Thyroid gland (tissue), 4 donors: ENCODE measurements at regions not wholly inside any gene's neighbourhood (a gene's known extent, or its start where the extent isn't known, plus 50 kb on each side); places are given as distances from the start of the nearest gene placed in this dataset.
A peak's percentile ranks its signal among the peaks of the same experiment; 100 is the strongest.

Experiments used
- DNase-seq, 2 donors: peaks; one replicate each; pipeline ENCODE4 v3.0.0-alpha.2; 2019
- H3K27ac ChIP-seq, 3 donors: fragments of 200-600 bp; sonication (generic); 1 replicate in 2 of 3; 2 replicates in 1 of 3; pipeline ENCODE4 v1.5.1; 2016 to 2019; ENCODE audit warnings: mild to moderate bottlenecking in 1 of 3, moderate library complexity in 1 of 3
- H3K27me3 ChIP-seq: fragments of 200-600 bp; sonication (generic); one replicate; pipeline ENCODE4 v1.5.1; 2019
- H3K36me3 ChIP-seq, 2 donors: fragments of 200-600 bp; sonication (generic); one replicate each; pipeline ENCODE4 v1.5.1; 2016 to 2019
- H3K4me1 ChIP-seq, 2 donors: fragments of 200-600 bp; sonication (generic); one replicate each; pipeline ENCODE4 v1.5.1; 2017 to 2019
- H3K4me3 ChIP-seq, 3 donors: fragments of 200-600 bp; sonication (generic); replicated peaks in 1 of 3; 1 replicate in 2 of 3; 2 replicates in 1 of 3; pipeline ENCODE4 v1.5.1; 2016; ENCODE audit warnings: mild to moderate bottlenecking in 1 of 3
- H3K9me3 ChIP-seq: fragments of 200-600 bp; sonication (generic); one replicate; pipeline ENCODE4 v1.5.1; 2017
- POLR2A ChIP-seq, 2 donors: fragments of 450-650 bp; IDR thresholded peaks; one replicate each; pipeline ENCODE4 v1.6.1; 2017; ENCODE audit warnings: antibody characterized with exemption in 2 of 2, mild to moderate bottlenecking in 2 of 2, moderate library complexity in 1 of 2
- WGBS, 2 donors: methylation state at CpG; one replicate each; pipeline ENCODE4 v1.1.5; 2017; 5-methylcytosine and 5-hydroxymethylcytosine counted together
- intact Hi-C: fragments of 100-400 bp; cut with DNase I; formaldehyde crosslinking; loops from one replicate; pipeline ENCODE4 v1.15.1; 2023
- TF ChIP-seq, protein P1 (sequence below), 6 experiments: fragments of 200-600 bp in 3 of 6; fragments of 450-650 bp in 3 of 6; sonication (generic) in 3 of 6; IDR thresholded peaks; one replicate each; pipeline ENCODE4 v1.5.1; 2016 to 2019; ENCODE audit warnings: antibody characterized with exemption in 6 of 6, mild to moderate bottlenecking in 2 of 6, inconsistent platforms in 1 of 6, moderate library complexity in 1 of 6

DNA sequence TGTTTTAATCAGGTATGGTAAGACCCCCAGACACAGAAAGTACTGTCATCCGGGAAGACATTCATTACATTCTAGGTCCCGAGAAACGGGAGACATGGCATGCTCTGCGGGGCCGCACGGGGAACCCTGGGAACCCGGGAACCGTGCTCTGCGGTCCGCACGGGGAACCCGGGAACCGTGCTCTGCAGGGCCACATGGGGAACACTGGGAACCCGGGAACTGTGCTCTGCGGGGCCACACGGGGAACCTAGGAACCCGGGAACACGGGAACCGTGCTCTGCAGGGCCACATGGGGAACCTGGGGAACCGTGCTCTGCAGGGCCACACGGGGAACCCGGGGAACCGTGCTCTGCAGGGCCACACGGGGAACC lies 165.6 kb upstream of the SULF2 start:
- no peaks in the 10 kb centered on the region for H3K27me3 ChIP-seq
- intact Hi-C loops: no loop called here
- TF ChIP-seq POLR2A (IDR thresholded peaks at IDR 0.05): no peak
- TF ChIP-seq, protein P1, sequence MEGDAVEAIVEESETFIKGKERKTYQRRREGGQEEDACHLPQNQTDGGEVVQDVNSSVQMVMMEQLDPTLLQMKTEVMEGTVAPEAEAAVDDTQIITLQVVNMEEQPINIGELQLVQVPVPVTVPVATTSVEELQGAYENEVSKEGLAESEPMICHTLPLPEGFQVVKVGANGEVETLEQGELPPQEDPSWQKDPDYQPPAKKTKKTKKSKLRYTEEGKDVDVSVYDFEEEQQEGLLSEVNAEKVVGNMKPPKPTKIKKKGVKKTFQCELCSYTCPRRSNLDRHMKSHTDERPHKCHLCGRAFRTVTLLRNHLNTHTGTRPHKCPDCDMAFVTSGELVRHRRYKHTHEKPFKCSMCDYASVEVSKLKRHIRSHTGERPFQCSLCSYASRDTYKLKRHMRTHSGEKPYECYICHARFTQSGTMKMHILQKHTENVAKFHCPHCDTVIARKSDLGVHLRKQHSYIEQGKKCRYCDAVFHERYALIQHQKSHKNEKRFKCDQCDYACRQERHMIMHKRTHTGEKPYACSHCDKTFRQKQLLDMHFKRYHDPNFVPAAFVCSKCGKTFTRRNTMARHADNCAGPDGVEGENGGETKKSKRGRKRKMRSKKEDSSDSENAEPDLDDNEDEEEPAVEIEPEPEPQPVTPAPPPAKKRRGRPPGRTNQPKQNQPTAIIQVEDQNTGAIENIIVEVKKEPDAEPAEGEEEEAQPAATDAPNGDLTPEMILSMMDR (IDR thresholded peaks at IDR 0.05): no peak
- H3K36me3 ChIP-seq: no peaks in the 10 kb centered on the region
- H3K4me1 ChIP-seq: no peaks in the 10 kb centered on the region
- H3K4me3 ChIP-seq: no peak overlapping the region
- DNase-seq: no peak
- H3K27ac ChIP-seq: no peak overlapping the region
- WGBS, 2 donors: 94 to 96% methylated on average over 8 to 24 of the region's 24 CpGs
- no peaks in the 10 kb centered on the region for H3K9me3 ChIP-seq

DNA sequence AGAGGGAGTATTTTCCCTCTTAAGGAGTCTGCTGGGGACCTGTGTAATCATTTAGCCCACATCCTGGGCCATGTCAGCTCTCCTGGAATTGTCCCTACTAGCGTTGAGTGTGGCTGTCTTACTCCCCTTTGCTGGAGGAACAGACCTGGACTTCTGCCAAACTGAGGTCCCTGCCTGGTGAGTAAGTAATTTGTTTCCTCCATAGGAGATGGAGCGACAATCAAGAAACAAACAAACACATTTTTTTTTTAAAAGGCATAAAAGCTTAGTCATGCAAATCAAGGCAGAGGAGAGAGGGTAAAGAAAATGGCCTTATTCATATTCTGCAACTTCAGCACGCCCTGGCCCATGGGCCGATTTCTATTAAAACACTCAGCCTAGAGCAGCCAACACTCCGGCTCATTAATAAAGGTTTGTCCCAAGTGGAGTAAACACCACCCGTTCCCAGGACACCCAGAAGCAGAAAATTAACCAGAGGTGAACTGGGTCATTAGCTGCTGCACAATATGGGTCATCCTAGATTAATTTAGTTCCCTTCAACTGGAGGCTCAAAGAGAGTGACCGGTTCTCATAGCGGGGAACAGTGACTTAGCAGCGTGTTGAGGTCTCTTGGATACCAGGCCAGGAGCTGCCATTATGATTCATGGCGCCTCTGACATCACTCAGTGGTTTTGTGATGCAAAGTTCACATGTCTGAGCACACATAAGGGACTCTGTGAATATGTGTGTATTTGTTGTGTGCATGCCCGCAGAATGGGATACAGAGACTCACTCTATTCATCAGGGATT lies 165.0 kb upstream of the SULF2 start:
- H3K27ac ChIP-seq: no peak overlapping the region
- no peaks in the 10 kb centered on the region for H3K9me3 ChIP-seq
- H3K4me1 ChIP-seq: no peaks in the 10 kb centered on the region
- intact Hi-C loops: no loop called here
- no peak overlapping the region for H3K4me3 ChIP-seq
- H3K27me3 ChIP-seq: no peaks in the 10 kb centered on the region
- peak in 1 of 2 donors; percentile 11 for DNase-seq
- no peak for TF ChIP-seq POLR2A (IDR thresholded peaks at IDR 0.05)
- TF ChIP-seq, protein P1 (IDR thresholded peaks at IDR 0.05): no peak
- WGBS, 2 donors: 72 to 76% methylated on average over 11 of the region's 11 CpGs
- no peaks in the 10 kb centered on the region for H3K36me3 ChIP-seq

DNA sequence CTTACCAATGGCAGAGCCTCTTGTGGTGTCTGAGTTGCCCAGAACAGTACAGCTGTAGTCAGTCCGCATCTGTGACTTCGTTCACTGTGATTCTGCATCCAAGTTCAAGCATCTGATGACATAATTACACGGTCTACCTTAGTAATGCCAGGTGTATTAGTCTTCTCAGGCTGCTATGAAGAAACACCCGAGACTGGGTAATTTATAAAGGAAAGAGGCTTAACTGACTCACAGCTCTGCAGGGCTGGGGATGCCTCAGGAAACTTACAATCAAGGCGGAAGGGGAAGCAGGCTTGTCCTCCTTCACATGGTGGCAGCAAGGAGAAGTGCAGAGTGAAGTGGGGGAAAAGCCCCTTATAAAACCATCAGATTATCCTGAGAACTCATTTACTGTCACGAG lies 163.9 kb upstream of the SULF2 start:
- DNase-seq: no peak
- intact Hi-C loops: no loop called here
- no peaks in the 10 kb centered on the region for H3K36me3 ChIP-seq
- no peak overlapping the region for H3K4me3 ChIP-seq
- no peaks in the 10 kb centered on the region for H3K4me1 ChIP-seq
- 83% methylated on average over 6 of the region's 6 CpGs for WGBS, 2 donors
- H3K27ac ChIP-seq: no peak overlapping the region
- no peaks in the 10 kb centered on the region for H3K27me3 ChIP-seq
- H3K9me3 ChIP-seq: no peaks in the 10 kb centered on the region
- TF ChIP-seq, protein P1 (IDR thresholded peaks at IDR 0.05): no peak
- no peak for TF ChIP-seq POLR2A (IDR thresholded peaks at IDR 0.05)

DNA sequence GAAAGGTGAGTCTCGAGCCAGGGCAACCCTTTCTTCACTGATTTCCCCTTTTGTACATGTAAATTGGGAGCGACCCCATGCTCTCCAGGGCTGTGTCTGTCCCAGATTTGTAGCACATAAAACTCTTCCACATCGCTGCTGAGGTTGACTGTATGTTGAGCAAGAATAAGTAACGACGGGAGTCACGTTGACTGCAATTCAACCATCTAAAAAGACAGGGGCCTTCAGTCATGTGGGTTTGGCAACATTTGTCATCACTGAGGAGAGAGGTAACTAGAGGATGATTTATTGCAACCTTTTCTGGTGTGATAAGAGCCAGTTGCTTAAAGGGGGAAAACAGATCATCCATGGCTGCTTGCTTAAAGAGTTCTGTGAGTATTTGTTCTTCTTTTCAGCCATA lies 159.4 kb upstream of the SULF2 start:
- intact Hi-C loops: no loop called here
- Histone ChIP-seq H3K4me3 (no peak overlapping the region), H3K27me3 (no peaks in the 10 kb centered on the region), H3K36me3 (no peaks in the 10 kb centered on the region), H3K27ac (no peak overlapping the region), H3K9me3 (no peaks in the 10 kb centered on the region), H3K4me1 (no peaks in the 10 kb centered on the region)
- no peak for TF ChIP-seq POLR2A (IDR thresholded peaks at IDR 0.05)
- TF ChIP-seq, protein P1 (IDR thresholded peaks at IDR 0.05): no peak
- WGBS, 2 donors: 87 to 91% methylated on average over 6 of the region's 6 CpGs
- DNase-seq: no peak

DNA sequence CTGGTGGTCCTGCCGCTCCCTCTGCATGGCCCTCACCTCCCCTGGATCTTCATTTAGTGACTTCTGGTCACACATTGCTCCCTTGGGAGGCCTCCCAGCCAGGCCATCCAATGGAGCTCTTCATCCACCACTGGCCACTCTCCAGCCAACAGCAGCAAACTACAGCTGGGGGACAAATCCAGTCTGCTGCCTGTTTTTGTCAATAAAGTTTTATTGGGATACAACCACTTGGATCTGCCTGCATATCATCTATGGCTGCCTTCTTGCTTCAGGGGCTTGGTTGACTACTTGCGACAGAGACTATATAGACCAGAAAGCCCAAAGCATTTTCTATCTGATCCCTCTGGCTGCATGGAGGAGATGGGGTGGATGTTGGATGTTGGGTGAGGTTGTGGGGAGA lies 156.6 kb upstream of the SULF2 start:
- Histone ChIP-seq H3K36me3 (no peaks in the 10 kb centered on the region), H3K27ac (no peak overlapping the region), H3K9me3 (no peaks in the 10 kb centered on the region), H3K4me1 (no peaks in the 10 kb centered on the region), H3K4me3 (no peak overlapping the region), H3K27me3 (no peaks in the 10 kb centered on the region)
- WGBS, 2 donors: 94 to 100% methylated on average over 2 of the region's 2 CpGs
- intact Hi-C loops: no loop called here
- TF ChIP-seq POLR2A (IDR thresholded peaks at IDR 0.05): no peak
- TF ChIP-seq, protein P1 (IDR thresholded peaks at IDR 0.05): no peak
- no peak for DNase-seq
